OCI-M1 (cell line): ENCODE measurements at regions not wholly inside any gene's neighbourhood (a gene's known extent, or its start where the extent isn't known, plus 50 kb on each side); places are given as distances from the start of the nearest gene placed in this dataset.
"Not testable (repeated sequence)": the region's sequence is repeated elsewhere in the genome, so short reads cannot be mapped to it uniquely, and the experiment has no call there.

Source experiments
- DNase-seq: peaks from one replicate; lab custom pipeline; 2025; lab: John Stamatoyannopoulos, UW

GRCh38 chr14:86796221-86797074 lies 1196.5 kb downstream of the GALC start:
- DNase-seq = no peak

- no peak for DNase-seq
Observed at GRCh38 chr14:86794689-86795088, 1198.3 kb downstream of the GALC start.

DNA sequence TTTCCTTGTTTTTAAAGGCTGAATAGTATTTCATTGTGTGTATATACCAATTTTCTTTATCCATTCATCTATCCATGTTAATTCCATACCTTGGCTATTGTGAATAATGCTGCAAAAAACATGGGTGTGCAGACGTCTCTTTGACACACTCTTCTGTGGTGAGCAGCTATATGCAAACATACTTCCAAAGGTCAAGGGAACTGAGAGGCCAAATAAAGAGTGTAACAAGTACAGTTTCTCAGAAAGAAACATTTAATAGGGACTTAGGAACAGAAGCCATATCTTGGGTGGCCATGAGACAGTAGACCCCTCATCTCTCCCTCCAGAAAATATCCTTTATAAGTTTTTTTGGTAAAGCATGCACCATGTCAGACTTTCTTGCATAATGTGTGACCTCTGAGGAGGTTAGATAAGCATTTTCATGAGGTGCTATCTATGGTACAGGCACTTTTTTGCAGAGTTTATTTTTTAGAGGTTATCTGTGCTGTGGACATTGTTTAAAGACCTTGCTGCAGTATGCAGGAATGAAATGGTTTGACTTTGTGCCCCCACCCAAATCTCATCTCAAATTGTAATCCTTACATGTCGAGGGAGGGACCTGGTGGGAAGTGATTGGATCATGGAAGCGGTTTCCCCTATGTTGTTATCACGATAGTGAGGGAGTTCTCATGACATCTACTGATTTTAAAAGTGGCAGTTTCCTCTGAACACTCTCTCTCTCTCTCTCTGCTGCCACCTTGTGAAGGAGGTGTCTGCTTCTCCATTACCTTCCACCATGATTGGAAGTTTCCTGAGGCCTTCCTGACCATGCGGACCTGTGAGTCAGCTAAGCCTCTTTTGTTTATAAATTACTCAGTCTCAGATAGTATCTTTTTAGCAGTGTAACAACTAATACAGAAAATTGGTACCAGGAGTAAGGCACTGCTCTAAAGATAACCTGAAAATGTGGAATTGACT lies 1202.3 kb downstream of the GALC start:
- DNase-seq = peak; percentile 79

DNA sequence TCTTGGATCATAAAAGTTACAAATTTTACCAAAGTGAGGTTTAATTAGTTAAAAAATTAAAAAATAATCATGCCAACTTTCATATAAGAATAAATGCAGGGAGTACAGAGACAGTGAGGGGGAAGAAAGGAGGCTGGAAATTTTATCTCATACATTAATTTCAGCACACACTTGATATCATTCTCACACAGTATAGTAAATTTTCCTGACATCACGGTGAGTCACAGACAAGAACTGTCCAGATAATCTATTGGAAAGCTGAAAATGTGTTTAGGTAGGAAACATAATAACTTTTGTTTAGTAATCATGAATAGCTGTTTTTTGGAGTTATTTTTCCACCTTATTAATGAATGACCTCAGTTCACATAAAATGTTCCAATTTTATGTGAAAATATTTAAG lies 1204.8 kb downstream of the GALC start:
- DNase-seq = peak; percentile 56

DNA sequence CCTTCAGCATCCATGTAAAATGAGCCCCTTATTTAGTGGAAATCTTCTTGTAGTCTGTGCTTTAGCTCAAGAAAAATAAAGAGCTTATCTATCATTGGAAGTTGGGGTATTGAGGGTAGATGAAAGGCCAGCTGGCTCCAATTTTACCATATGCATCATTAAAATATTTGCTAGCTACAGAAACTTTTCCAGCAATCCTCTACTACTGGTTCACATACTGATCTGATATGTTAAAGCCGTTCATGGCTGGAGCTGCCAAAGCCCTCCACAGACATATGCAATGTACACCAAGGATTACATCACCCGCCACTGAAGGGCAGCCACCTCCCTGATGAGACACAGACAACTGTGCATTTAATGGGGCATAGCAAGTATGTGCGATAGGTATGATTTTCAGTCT lies 1205.3 kb downstream of the GALC start:
- peak; percentile 84 for DNase-seq

DNA sequence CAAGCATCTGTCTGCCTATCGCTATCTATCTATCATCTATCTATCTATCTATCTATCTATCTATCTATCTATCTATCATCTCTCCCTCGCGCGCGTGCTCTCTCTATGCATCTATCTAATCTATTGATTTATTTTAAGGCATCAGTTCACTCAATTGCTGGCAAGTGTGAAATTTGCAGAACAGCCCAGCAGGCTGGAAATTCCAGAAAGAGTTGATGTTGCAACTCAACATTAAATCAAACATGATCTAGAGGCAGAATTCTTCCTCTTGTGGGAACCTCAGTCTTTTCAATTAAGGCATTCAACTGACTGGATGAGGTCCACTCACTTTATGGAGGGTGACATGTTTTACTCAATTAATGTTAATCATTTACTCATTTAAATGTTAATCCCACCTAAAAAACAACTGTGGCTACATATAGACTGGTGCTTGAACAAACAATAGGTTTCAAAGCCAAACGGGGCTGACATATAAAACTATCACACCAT lies 1210.8 kb downstream of the GALC start:
- DNase-seq = no peak

GRCh38 chr14:86780876-86781510 lies 1212.0 kb downstream of the GALC start:
- DNase-seq = peak; percentile 29

GRCh38 chr14:86780461-86780860 lies 1212.5 kb downstream of the GALC start:
- no peak for DNase-seq

- no peak for DNase-seq
Observed at GRCh38 chr14:86779416-86779815, 1213.6 kb downstream of the GALC start.

DNA sequence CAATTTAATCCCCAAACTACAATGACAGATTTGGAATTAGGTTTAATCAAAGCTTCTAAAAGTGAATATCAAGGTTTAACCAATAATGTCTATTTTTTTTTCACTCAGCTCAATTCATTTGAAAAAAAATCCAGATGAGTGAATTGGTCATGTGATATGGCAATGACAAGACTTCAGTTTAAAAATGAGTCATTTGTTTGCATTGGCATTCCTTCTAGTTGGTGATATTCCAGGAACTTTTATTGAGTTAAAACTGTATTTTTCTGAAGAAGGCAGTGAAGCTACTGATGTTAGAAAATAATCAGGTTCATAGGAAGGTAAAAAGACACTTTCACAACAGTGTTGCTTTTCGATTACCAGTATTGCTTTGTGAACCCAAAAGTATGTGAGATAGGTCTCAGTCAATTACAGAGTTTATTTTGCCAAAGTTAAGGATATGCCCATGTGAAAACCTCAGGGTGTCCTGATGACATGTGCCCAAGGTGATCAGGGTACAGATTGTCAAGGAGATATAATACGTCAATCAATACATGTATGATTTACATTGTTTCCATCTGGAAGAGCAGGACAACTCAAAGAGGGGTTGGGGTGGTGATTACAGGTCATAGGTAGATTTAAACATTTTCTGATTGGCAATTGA lies 1214.9 kb downstream of the GALC start:
- DNase-seq = no peak

DNA sequence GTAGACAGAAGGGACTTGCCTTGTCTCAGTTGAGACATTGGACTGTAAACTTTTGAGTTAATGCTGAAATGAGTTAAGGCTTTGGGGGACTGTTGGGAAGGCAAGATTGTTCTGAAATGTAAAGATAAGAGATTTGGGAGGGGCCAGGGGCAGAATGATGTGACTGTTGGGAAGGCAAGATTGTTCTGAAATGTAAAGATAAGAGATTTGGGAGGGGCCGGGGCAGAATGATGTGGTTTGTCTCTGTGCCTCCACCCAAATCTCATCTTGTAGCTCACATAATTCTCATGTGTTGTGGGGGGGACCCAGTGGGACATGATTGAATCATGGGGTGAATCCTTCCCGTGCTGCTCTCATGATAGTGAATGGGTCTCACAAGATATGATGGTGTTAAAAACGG lies 1217.1 kb downstream of the GALC start:
- peak; percentile 81 for DNase-seq

DNA sequence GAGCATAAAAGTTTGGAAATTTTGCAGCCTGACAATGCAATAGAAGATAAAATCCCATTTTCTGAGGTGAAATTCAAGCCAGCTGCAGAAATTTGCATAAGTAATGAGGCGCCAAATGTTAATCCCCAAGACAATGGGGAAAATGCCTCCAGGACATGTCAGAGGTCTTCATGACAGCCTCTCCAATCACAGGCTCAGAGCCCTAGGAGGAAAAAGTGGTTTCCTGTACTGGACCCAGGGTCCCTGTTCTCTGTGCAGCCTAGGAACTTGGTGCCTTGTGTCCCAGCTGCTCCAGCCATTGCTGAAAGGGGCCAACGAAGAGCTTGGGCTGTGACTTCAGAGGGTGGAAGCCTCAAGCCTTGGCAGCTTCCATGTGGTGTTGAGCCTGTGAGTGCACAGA lies 1218.1 kb downstream of the GALC start:
- DNase-seq = no peak

DNA sequence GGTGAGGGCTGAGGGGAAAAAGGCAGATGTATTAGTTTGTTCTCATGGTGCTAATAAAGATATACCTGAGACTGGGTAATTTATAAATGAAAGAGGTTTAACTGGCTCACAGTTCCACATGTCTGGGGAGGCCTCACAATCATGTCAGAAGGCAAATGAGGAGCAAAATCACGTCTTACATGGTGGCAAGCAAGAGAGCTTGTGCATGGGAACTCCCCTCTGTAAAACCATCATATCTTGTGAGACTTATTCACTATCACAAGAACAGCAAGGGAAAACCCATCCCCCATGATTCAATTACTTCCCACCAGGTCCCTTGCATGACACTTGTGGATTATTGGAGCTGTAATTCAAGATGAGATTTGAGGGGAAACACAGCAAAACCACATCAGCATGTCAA lies 1220.9 kb downstream of the GALC start:
- DNase-seq = no peak

- DNase-seq = no peak
Observed at GRCh38 chr14:86770186-86770585, 1222.8 kb downstream of the GALC start.

- DNase-seq = peak; percentile 68
Observed at GRCh38 chr14:86766469-86766868, 1226.5 kb downstream of the GALC start.

- no peak for DNase-seq
Observed at GRCh38 chr14:86761611-86762010, 1231.4 kb downstream of the GALC start.

- no peak for DNase-seq
Observed at GRCh38 chr14:86756521-86757190, 1226.7 kb downstream of the FLRT2 start.

GRCh38 chr14:86750488-86750887 lies 1220.5 kb downstream of the FLRT2 start:
- not testable (repeated sequence) for DNase-seq

DNA sequence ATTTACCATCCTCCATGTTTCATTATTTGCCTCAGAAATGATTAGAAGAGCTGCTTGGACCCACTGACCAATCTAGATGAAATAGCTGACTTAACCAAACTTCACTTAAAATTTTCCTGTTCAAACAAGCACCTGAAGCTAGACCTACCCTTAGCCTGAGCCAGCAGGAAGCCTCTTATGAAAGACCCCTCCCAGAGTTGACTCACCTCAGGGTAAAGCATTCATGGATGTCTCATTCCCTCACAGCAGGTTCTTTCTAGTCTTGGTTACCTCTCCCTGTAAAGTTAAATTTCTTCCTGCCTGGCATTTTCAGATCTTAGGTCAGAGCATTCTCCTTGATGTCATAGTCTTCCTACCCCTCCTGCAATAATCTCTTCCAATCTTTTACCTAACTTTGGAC lies 1209.8 kb downstream of the FLRT2 start:
- no peak for DNase-seq

DNA sequence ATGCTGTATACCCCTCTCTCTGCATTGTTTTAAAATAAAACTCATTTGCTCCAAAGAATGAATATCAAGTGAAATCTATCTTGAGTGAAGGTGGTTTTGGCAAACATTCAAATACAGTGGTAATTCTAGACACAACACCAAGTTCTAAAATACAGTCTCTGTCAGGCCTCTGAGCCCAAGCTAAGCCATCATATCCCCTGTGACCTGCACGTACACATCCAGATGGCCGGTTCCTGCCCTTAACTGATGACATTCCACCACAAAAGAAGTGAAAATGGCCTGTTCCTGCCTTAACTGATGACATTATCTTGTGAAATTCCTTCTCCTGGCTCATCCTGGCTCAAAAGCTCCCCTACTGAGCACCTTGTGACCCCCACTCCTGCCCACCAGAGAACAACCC lies 1201.5 kb downstream of the FLRT2 start:
- DNase-seq = not testable (repeated sequence)

DNA sequence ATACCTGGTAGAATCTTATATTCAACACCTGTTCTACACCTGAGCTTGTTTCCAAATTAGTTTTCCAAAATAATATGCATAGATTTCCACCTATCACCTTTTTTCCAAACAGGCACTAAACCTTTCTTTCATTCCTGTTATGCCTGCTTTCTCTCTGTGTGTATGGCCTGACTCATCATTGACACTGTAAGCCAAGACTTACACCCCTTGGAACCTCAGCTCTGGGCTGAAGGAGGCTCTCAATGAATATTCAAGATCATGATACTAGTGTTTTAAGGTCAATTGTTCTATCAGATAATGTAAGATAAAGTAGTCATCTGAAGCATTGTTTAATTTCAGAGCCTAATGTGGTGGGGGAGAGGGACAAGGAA lies 1193.3 kb downstream of the FLRT2 start:
- DNase-seq = no peak
